Uterus (tissue), 3 donors: ENCODE measurements at regions not wholly inside any gene's neighbourhood (a gene's known extent, or its start where the extent isn't known, plus 50 kb on each side); places are given as distances from the start of the nearest gene placed in this dataset.

ENCODE experiments used
- DNase-seq, 2 donors: peaks; one replicate each; pipeline ENCODE4 v3.0.0-alpha.2; 2019 to 2020
- H3K27ac ChIP-seq, 2 donors: fragments of 200-600 bp; sonication (generic); 1 replicate in 1 of 2; 2 replicates in 1 of 2; pipeline ENCODE4 v1.5.1; 2016 to 2018
- H3K27me3 ChIP-seq, 2 donors: fragments of 200-600 bp; sonication (generic); one replicate each; pipeline ENCODE4 v1.5.1; 2018 to 2019; ENCODE audit warnings: control low read depth in 1 of 2
- H3K36me3 ChIP-seq, 2 donors: fragments of 200-600 bp; sonication (generic); one replicate each; pipeline ENCODE4 v1.5.1; 2019; ENCODE audit warnings: control low read depth in 1 of 2
- H3K4me1 ChIP-seq, 2 donors: fragments of 200-600 bp; sonication (generic); one replicate each; pipeline ENCODE4 v1.5.1; 2018 to 2019; ENCODE audit warnings: control low read depth in 1 of 2
- H3K4me3 ChIP-seq, 2 donors: fragments of 200-600 bp; sonication (generic); 1 replicate in 1 of 2; 2 replicates in 1 of 2; pipeline ENCODE4 v1.5.1; 2018 to 2019; ENCODE audit warnings: mild to moderate bottlenecking in 1 of 2
- H3K9me3 ChIP-seq, 2 donors: fragments of 200-600 bp; sonication (generic); one replicate each; pipeline ENCODE4 v1.5.1; 2019; ENCODE audit warnings: control low read depth in 1 of 2
- POLR2A ChIP-seq, 2 donors: fragments of 450-650 bp; IDR thresholded peaks; one replicate each; pipeline ENCODE4 v1.6.1; 2016; ENCODE audit warnings: antibody characterized with exemption in 2 of 2, mild to moderate bottlenecking in 1 of 2, moderate library complexity in 1 of 2
- intact Hi-C: fragments of 100-400 bp; cut with DNase I; formaldehyde crosslinking; loops from one replicate; pipeline ENCODE4 v1.15.1; 2023; ENCODE audit warnings: low total_unique reads
- TF ChIP-seq, protein P1 (sequence below), 4 experiments: fragments of 200-600 bp in 2 of 4; fragments of 450-650 bp in 2 of 4; sonication (generic) in 2 of 4; IDR thresholded peaks; one replicate each; pipeline ENCODE4 v1.5.1; 2016 to 2019; ENCODE audit warnings: antibody characterized with exemption in 4 of 4, mild to moderate bottlenecking in 2 of 4, moderate library complexity in 1 of 4
- donor health status: DM: yes; HTN: yes; CAD: no.

DNA sequence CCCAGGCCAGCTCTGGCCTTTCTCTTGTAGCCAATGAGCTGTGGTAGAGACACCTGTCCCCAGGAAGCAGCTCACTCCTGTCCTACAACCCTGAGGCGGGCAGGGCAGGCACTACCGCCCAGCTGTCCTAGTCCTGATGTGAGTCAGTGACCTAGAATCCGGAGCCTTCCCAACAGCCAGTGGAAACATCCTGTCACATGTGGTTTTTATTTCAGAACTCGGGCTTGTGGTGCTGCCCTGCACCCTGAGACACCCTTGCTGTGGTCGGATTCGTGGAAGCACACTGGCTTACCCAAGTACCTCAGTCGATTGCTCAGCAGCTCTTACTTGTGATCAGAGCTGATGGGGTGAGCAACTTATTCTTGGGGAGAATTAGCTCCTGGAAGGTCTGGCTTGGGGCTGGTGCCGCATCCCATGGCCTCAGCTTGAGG lies 83.6 kb upstream of the ARHGEF7 start:
- no peak for DNase-seq
- no peak overlapping the region for H3K4me3 ChIP-seq
- H3K4me1 ChIP-seq, result no peaks in the 10 kb centered on the region
- TF ChIP-seq POLR2A (IDR thresholded peaks at IDR 0.05), result no peak
- TF ChIP-seq, protein P1, sequence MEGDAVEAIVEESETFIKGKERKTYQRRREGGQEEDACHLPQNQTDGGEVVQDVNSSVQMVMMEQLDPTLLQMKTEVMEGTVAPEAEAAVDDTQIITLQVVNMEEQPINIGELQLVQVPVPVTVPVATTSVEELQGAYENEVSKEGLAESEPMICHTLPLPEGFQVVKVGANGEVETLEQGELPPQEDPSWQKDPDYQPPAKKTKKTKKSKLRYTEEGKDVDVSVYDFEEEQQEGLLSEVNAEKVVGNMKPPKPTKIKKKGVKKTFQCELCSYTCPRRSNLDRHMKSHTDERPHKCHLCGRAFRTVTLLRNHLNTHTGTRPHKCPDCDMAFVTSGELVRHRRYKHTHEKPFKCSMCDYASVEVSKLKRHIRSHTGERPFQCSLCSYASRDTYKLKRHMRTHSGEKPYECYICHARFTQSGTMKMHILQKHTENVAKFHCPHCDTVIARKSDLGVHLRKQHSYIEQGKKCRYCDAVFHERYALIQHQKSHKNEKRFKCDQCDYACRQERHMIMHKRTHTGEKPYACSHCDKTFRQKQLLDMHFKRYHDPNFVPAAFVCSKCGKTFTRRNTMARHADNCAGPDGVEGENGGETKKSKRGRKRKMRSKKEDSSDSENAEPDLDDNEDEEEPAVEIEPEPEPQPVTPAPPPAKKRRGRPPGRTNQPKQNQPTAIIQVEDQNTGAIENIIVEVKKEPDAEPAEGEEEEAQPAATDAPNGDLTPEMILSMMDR (IDR thresholded peaks at IDR 0.05), result no peak
- no peaks in the 10 kb centered on the region for H3K36me3 ChIP-seq
- H3K27ac ChIP-seq, result no peak overlapping the region
- H3K27me3 ChIP-seq, result no peaks in the 10 kb centered on the region
- no peaks in the 10 kb centered on the region for H3K9me3 ChIP-seq
- intact Hi-C loops, result no loop called here

DNA sequence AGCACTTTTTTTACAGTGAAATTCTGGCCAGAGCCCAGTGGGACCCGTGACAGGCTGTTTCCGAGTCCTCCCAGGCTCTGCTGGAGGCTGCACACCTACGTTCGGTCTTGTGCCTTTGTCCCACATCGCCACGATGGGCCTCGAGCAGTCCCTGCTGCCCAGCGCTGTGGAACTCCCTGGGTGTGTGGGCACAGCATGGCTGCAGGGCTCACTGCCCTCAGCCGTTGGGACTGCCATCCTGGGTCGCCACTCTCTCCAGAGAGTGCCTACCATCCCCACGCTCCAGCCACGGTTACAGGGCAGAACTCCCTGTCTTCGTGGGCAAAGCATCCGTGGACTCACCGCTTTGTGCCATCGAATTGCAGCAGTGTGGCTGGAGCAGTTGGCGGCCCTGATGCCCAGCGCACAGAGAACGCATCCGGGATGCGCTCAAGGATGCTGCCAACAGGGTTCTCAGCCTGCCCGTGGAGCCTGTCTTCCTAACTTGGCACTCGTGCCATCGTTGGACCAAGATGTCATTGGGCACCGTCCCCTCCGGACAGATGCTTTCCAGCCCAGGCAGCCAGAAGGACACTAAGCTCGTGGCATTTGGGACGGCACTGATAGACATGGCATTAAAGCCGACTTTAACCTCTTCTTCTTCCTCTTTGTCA lies 85.0 kb upstream of the ARHGEF7 start:
- H3K4me3 ChIP-seq, result no peak overlapping the region
- no peak for TF ChIP-seq POLR2A (IDR thresholded peaks at IDR 0.05)
- TF ChIP-seq, protein P1 (IDR thresholded peaks at IDR 0.05), result no peak
- no peaks in the 10 kb centered on the region for H3K9me3 ChIP-seq
- H3K27ac ChIP-seq, result no peak overlapping the region
- H3K4me1 ChIP-seq, result no peaks in the 10 kb centered on the region
- DNase-seq, result no peak
- H3K36me3 ChIP-seq, result no peaks in the 10 kb centered on the region
- no peaks in the 10 kb centered on the region for H3K27me3 ChIP-seq
- intact Hi-C loops, result no loop called here

DNA sequence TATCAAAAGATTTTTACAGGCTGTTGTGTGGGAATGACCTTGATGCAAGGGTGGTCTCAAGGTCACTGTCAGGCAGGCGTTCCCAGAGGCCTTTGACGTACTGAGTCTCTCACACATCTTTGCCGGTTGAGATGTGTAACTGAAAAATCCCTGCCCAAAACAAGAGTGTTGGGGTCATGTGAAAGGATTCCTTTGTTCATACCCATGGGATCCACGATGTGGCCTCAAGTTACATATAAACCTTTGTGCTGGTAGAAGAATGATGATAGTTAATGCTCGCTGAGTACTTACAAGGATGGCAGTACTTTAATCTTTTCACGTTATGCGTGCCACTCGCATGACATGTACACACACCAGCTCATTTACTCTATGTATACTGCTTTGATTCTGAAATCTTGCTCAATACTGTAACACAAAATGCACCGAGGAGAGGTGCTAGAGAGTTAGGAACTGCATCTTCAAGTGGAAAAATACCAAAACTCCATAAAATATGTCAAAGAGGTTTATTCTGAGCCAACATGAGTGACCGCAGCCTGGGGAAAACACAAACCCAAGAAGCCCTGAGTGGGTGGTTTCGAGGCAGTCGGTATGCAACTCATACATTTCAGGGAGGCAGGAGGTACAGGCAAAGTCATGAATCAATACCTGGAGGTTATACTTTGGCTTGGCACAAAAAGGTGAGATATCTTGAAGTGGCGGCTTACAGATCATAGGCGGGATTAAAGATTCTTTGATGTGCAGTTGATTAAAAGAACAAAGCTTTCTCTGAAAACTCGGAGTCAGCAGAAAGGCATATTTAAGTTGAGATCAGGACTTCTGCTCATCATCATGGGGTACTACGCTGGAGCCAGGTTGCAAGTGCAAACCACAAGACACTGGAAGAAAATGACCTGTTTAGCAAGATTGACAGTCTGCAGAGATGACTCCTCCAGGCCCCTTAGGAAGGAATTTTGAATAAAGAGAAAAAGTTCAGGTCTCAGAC lies 87.4 kb upstream of the ARHGEF7 start:
- TF ChIP-seq POLR2A (IDR thresholded peaks at IDR 0.05), result no peak
- TF ChIP-seq, protein P1 (IDR thresholded peaks at IDR 0.05), result peak in 2 of 4 experiments; percentile 5 to 7
- DNase-seq, result no peak
- Histone ChIP-seq H3K9me3 (no peaks in the 10 kb centered on the region), H3K4me1 (no peaks in the 10 kb centered on the region), H3K27me3 (no peaks in the 10 kb centered on the region), H3K36me3 (no peaks in the 10 kb centered on the region), H3K27ac (no peak overlapping the region), H3K4me3 (no peak overlapping the region)
- intact Hi-C loops, result no loop called here

DNA sequence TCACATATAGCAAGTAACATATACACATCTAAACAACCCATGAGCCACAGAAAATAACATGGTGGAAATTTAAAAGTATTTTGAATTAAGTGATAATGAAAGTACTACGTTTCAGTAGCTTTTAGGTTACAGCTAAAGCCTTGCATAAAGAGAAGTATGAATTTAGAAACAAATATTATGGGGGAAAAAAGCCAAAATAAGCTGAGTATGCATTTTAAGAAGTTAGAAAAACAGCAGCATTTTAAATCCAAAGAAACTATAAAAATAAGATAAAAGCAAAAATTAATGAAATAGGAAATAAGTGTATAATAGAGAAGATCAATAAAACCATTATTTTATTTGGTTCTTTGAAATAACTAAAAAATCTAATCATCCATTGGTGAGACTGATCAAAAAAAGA lies 89.8 kb upstream of the ARHGEF7 start:
- no peaks in the 10 kb centered on the region for H3K27me3 ChIP-seq
- H3K4me3 ChIP-seq, result no peak overlapping the region
- no peak for DNase-seq
- no peaks in the 10 kb centered on the region for H3K4me1 ChIP-seq
- peaks cover 0 to 16% of the 10 kb centered on the region in 2 donors for H3K9me3 ChIP-seq
- no peaks in the 10 kb centered on the region for H3K36me3 ChIP-seq
- intact Hi-C loops, result no loop called here
- H3K27ac ChIP-seq, result no peak overlapping the region
- TF ChIP-seq POLR2A (IDR thresholded peaks at IDR 0.05), result no peak
- TF ChIP-seq, protein P1 (IDR thresholded peaks at IDR 0.05), result no peak

DNA sequence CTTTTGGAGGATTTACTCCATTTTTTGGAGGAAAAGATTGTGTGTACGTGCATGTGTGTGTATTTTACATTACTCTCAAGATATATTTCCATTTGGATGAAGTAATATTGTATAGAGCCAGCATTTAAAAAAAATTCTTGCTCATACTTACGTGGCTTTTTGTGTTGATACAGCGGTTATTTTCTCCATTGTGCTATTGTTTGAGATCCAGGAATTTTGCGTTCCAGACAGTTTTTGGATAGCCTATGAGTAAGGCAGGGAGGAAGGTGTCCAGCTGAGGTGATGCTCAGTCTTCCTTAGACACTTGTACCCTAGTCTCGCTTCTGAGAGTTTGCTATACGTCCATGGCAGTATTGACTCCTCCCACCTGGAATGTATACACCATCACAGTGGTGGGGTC lies 92.2 kb upstream of the ARHGEF7 start:
- Histone ChIP-seq H3K9me3 (peaks cover 0 to 16% of the 10 kb centered on the region in 2 donors), H3K27ac (no peak overlapping the region), H3K4me3 (no peak overlapping the region), H3K4me1 (no peaks in the 10 kb centered on the region), H3K36me3 (no peaks in the 10 kb centered on the region), H3K27me3 (no peaks in the 10 kb centered on the region)
- intact Hi-C loops, result no loop called here
- TF ChIP-seq POLR2A (IDR thresholded peaks at IDR 0.05), result no peak
- TF ChIP-seq, protein P1 (IDR thresholded peaks at IDR 0.05), result no peak
- DNase-seq, result no peak
